ENCODE measurements at regions not wholly inside any gene's neighbourhood (a gene's known extent, or its start where the extent isn't known, plus 50 kb on each side); places are given as distances from the start of the nearest gene placed in this dataset.

DNA sequence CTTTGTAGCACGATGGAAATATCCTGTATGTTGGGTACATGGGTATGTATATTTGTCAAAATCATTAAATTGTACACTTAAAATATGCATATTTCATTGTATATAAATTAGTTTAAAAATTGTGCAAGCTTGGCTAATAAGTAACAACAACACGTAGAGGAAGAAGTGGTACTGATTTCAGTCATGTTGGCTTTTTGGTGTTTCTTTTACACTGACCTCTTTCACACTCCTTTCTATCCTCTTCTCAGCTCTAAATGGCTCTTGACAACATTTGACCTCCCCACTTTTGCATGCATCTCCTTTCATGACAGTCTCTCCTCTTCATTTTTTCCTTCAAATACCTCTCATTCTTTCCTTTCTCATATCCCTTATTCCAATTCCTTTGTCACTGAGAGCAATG is 801.4 kb upstream of the ZEB2 start:
- Histone ChIP-seq H3K4me3 (ENCODE audit: low read depth, low read length) (no peak overlapping the region), H3K27me3 (ENCODE audit: control insufficient read depth, insufficient read depth, low read length) (no peaks in the 10 kb centered on the region), H3K36me3 (ENCODE audit: control insufficient read depth, insufficient read depth, low read length) (no peaks in the 10 kb centered on the region)
- FAIRE-seq (no peak), DNase-seq (ENCODE audit: low read depth) (no peak)
- TF ChIP-seq, protein P1, sequence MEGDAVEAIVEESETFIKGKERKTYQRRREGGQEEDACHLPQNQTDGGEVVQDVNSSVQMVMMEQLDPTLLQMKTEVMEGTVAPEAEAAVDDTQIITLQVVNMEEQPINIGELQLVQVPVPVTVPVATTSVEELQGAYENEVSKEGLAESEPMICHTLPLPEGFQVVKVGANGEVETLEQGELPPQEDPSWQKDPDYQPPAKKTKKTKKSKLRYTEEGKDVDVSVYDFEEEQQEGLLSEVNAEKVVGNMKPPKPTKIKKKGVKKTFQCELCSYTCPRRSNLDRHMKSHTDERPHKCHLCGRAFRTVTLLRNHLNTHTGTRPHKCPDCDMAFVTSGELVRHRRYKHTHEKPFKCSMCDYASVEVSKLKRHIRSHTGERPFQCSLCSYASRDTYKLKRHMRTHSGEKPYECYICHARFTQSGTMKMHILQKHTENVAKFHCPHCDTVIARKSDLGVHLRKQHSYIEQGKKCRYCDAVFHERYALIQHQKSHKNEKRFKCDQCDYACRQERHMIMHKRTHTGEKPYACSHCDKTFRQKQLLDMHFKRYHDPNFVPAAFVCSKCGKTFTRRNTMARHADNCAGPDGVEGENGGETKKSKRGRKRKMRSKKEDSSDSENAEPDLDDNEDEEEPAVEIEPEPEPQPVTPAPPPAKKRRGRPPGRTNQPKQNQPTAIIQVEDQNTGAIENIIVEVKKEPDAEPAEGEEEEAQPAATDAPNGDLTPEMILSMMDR (IDR thresholded peaks at IDR 0.05; ENCODE audit: insufficient read depth, low read length, severe bottlenecking) = no peak

DNA sequence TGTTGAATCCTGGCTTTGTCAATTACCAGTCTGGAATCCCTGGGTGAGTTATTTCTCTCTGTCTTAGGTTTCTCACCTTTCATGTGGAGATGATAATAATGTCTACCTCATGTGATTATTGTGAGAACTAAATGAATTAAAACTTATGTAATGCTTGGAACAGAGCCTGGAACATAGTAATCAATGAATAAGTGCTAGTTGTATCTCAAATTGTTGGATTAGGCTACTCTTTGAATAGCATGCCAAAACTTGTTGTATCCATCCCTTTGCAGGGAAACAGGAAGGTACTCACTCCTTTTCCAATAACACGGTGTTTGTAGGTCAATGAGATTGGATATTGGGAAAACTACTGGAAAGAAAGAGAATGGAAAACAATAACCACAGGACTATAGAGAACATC is 796.6 kb upstream of the ZEB2 start:
- Histone ChIP-seq H3K27me3 (ENCODE audit: control insufficient read depth, insufficient read depth, low read length) (no peaks in the 10 kb centered on the region), H3K36me3 (ENCODE audit: control insufficient read depth, insufficient read depth, low read length) (no peaks in the 10 kb centered on the region), H3K4me3 (ENCODE audit: low read depth, low read length) (no peak overlapping the region)
- FAIRE-seq (no peak), DNase-seq (ENCODE audit: low read depth) (peak; percentile 71)
- TF ChIP-seq, protein P1 (IDR thresholded peaks at IDR 0.05; ENCODE audit: insufficient read depth, low read length, severe bottlenecking) = no peak

DNA sequence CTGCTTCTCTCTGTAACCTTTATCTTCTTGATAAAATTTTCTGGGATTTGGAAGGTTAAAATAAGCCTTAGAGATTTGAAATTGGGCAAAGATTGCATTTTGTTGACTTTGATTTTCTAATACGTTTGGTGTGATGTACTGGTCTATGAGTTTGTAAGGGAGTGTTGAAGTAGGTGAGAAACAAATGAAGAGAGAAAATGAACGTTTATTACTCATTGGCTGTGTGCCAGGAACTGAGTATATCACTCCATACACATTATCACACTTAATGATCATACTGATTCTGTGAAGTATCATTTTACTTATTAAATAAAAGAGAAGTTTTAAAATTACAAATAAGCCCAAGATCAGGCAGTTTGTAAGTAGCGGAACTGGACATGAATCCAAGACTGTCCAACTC is 795.1 kb upstream of the ZEB2 start:
- TF ChIP-seq, protein P1 (IDR thresholded peaks at IDR 0.05; ENCODE audit: insufficient read depth, low read length, severe bottlenecking) = no peak
- DNase-seq (ENCODE audit: low read depth) (peak; percentile 8), FAIRE-seq (no peak)
- Histone ChIP-seq H3K27me3 (ENCODE audit: control insufficient read depth, insufficient read depth, low read length) (no peaks in the 10 kb centered on the region), H3K4me3 (ENCODE audit: low read depth, low read length) (no peak overlapping the region), H3K36me3 (ENCODE audit: control insufficient read depth, insufficient read depth, low read length) (no peaks in the 10 kb centered on the region)

DNA sequence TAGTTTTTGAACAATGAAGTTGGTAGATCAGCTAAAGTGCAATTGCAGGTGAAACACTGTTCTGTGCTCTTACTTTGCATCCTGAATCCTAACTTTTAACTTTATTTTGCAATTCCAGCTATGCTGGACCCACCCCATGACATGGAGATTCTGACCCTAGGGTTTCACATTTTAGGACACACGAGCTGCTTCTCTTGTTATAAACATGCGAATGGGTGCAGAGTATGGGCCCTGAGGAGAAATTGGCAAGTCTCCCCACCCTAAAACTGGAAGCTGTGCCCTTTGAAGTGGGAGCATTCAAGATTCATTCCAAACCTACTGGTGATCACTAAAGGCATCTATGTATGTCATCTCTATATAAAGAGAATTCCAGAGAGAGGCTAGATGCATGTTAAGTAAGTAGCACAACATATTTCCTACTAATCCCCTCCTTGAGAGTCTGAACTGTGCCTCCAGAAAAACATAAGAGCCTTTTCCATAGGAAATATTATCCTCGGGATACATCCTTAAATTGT is 794.3 kb upstream of the ZEB2 start:
- no peak overlapping the region for H3K4me3 ChIP-seq (ENCODE audit: low read depth, low read length)
- no peaks in the 10 kb centered on the region for H3K36me3 ChIP-seq (ENCODE audit: control insufficient read depth, insufficient read depth, low read length)
- TF ChIP-seq, protein P1 (IDR thresholded peaks at IDR 0.05; ENCODE audit: insufficient read depth, low read length, severe bottlenecking) = no peak
- FAIRE-seq = no peak
- H3K27me3 ChIP-seq (ENCODE audit: control insufficient read depth, insufficient read depth, low read length) = no peaks in the 10 kb centered on the region
- no peak for DNase-seq (ENCODE audit: low read depth)

DNA sequence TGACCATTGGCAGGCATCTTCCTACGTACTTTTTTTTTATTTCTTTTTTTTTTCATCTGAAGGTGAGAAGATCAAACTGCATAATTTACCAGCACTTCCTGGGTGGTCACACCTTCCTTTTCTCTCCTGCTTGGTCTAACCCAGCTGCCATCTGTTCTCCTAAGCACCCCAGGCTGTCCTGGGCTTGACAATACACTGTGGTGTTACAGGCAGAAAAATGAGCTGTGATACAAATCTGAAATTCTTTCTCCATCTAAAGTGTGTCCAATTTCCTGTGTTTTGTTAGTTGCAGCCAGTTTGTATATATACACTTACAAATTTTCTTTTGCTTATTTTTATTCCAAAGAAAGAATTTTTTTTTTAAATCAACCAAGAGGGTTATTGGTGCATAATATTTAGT is 786.0 kb upstream of the ZEB2 start:
- Histone ChIP-seq H3K36me3 (ENCODE audit: control insufficient read depth, insufficient read depth, low read length) (no peaks in the 10 kb centered on the region), H3K4me3 (ENCODE audit: low read depth, low read length) (no peak overlapping the region), H3K27me3 (ENCODE audit: control insufficient read depth, insufficient read depth, low read length) (no peaks in the 10 kb centered on the region)
- TF ChIP-seq, protein P1 (IDR thresholded peaks at IDR 0.05; ENCODE audit: insufficient read depth, low read length, severe bottlenecking) = no peak
- FAIRE-seq (no peak), DNase-seq (ENCODE audit: low read depth) (no peak)

DNA sequence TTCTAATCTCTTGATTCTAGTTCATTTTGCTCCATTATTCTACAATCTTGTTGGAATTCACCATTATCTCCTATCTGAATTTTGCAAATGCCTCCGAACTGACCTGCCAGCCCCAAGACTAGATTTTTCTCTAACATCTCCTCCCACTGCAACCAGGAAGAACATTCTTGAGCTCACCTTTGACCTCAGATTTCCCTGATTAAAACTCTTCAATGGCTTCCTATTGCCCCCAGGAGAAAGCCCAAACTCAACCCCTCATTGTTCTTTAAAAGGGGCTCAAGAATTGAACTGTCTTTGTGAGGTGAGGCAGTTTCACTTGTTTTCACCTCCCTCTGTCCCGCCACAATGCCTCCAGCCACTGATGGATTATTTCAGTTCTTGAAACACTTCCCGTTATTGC is 784.6 kb upstream of the ZEB2 start:
- Histone ChIP-seq H3K27me3 (ENCODE audit: control insufficient read depth, insufficient read depth, low read length) (no peaks in the 10 kb centered on the region), H3K36me3 (ENCODE audit: control insufficient read depth, insufficient read depth, low read length) (no peaks in the 10 kb centered on the region), H3K4me3 (ENCODE audit: low read depth, low read length) (no peak overlapping the region)
- FAIRE-seq = no peak
- TF ChIP-seq, protein P1 (IDR thresholded peaks at IDR 0.05; ENCODE audit: insufficient read depth, low read length, severe bottlenecking) = no peak
- DNase-seq (ENCODE audit: low read depth) = no peak

All from bronchial epithelial cell (primary cell).